UCSD-AML1 (cell line): ENCODE measurements at regions not wholly inside any gene's neighbourhood (a gene's known extent, or its start where the extent isn't known, plus 50 kb on each side); places are given as distances from the start of the nearest gene placed in this dataset.

Experiments
- DNase-seq: peaks from one replicate; lab custom pipeline; 2025; ENCODE audit not compliant: unreplicated experiment; lab: John Stamatoyannopoulos, UW

GRCh38 chr13:79267560-79267959 lies 138.5 kb downstream of the RBM26 start:
- no peak for DNase-seq

- DNase-seq = no peak
Measured at GRCh38 chr13:79258489-79258888, 147.6 kb downstream of the RBM26 start.

- no peak for DNase-seq
Measured at GRCh38 chr13:79246578-79246949, 159.5 kb downstream of the RBM26 start.

- no peak for DNase-seq
Measured at GRCh38 chr13:79245937-79246577, 160.0 kb downstream of the RBM26 start.

- no peak for DNase-seq
Measured at GRCh38 chr13:79241697-79242096, 164.4 kb downstream of the RBM26 start.

- no peak for DNase-seq
Measured at GRCh38 chr13:79237981-79238380, 168.1 kb downstream of the RBM26 start.

GRCh38 chr13:79231887-79232286 lies 174.2 kb downstream of the RBM26 start:
- DNase-seq = no peak

- DNase-seq = no peak
Measured at GRCh38 chr13:79229761-79230160, 176.3 kb downstream of the RBM26 start.

- no peak for DNase-seq
Measured at GRCh38 chr13:79228972-79229371, 177.1 kb downstream of the RBM26 start.

- no peak for DNase-seq
Measured at GRCh38 chr13:79227418-79227817, 178.6 kb downstream of the RBM26 start.

GRCh38 chr13:79226938-79227337 lies 179.1 kb downstream of the RBM26 start:
- no peak for DNase-seq

GRCh38 chr13:79226250-79226649 lies 179.8 kb downstream of the RBM26 start:
- no peak for DNase-seq

GRCh38 chr13:79225487-79226232 lies 180.4 kb downstream of the RBM26 start:
- no peak for DNase-seq

GRCh38 chr13:79222427-79223205 lies 183.4 kb downstream of the RBM26 start:
- no peak for DNase-seq

GRCh38 chr13:79212064-79212619 lies 193.9 kb downstream of the RBM26 start:
- no peak for DNase-seq

- no peak for DNase-seq
Measured at GRCh38 chr13:79211377-79211776, 194.7 kb downstream of the RBM26 start.

- no peak for DNase-seq
Measured at GRCh38 chr13:79197933-79198332, 208.1 kb downstream of the RBM26 start.

GRCh38 chr13:79196843-79197242 lies 209.2 kb downstream of the RBM26 start:
- no peak for DNase-seq

GRCh38 chr13:79196366-79196765 lies 209.7 kb downstream of the RBM26 start:
- DNase-seq = no peak

GRCh38 chr13:79194727-79195126 lies 211.3 kb downstream of the RBM26 start:
- no peak for DNase-seq

- no peak for DNase-seq
Measured at GRCh38 chr13:79194272-79194671, 211.8 kb downstream of the RBM26 start.

- no peak for DNase-seq
Measured at GRCh38 chr13:79191501-79191900, 214.6 kb downstream of the RBM26 start.
